Activated CD4-positive, alpha-beta T cell treated with anti-CD3 and anti-CD28 coated beads, Interleukin-2, amount 10 ng/mL, durations not matched to agents 24 days and 14 days (primary cell): ENCODE measurements at regions not wholly inside any gene's neighbourhood (a gene's known extent, or its start where the extent isn't known, plus 50 kb on each side); places are given as distances from the start of the nearest gene placed in this dataset.
"Not testable (repeated sequence)": the region's sequence is repeated elsewhere in the genome, so short reads cannot be mapped to it uniquely, and the experiment has no call there.

ENCODE experiments used
- DNase-seq: peaks from one replicate; pipeline ENCODE4 v3.0.0; 2022
- H3K27ac Mint-ChIP-seq: one replicate; pipeline ENCODE4 v1.8.0; 2022; ENCODE audit warnings: mild to moderate bottlenecking, mixed read lengths
- H3K27me3 Mint-ChIP-seq: one replicate; pipeline ENCODE4 v1.8.0; 2022; ENCODE audit warnings: mixed read lengths
- H3K36me3 Mint-ChIP-seq: one replicate; pipeline ENCODE4 v1.8.0; 2022; ENCODE audit warnings: low read depth, mild to moderate bottlenecking, mixed read lengths
- H3K4me1 Mint-ChIP-seq: one replicate; pipeline ENCODE4 v1.8.0; 2021; ENCODE audit warnings: mixed read lengths
- H3K4me3 Mint-ChIP-seq: one replicate; pipeline ENCODE4 v1.8.0; 2022; ENCODE audit warnings: mild to moderate bottlenecking, moderate library complexity, mixed read lengths
- H3K9me3 Mint-ChIP-seq: one replicate; pipeline ENCODE4 v1.8.0; 2021; ENCODE audit warnings: mixed read lengths
- intact Hi-C: fragments of 100-400 bp; cut with micrococcal nuclease; formaldehyde crosslinking; loops from one replicate; pipeline ENCODE4 v1.15.1; 2023

- no peak for DNase-seq
- Mint-ChIP-seq H3K27ac (no peak overlapping the region), H3K9me3 (peaks cover 3% of the 10 kb centered on the region), H3K4me1 (no peaks in the 10 kb centered on the region), H3K4me3 (no peak overlapping the region), H3K27me3 (no peaks in the 10 kb centered on the region), H3K36me3 (no peaks in the 10 kb centered on the region)
- intact Hi-C loops, result no loop called here
Observed at GRCh38 chr12:18825138-18825537, 87.2 kb downstream of the CAPZA3 start.

GRCh38 chr12:18827913-18828312 is 90.0 kb downstream of the CAPZA3 start:
- Mint-ChIP-seq H3K27ac (no peak overlapping the region), H3K4me1 (no peaks in the 10 kb centered on the region), H3K9me3 (peaks cover 6% of the 10 kb centered on the region), H3K4me3 (no peak overlapping the region), H3K27me3 (no peaks in the 10 kb centered on the region), H3K36me3 (no peaks in the 10 kb centered on the region)
- intact Hi-C loops, result no loop called here
- DNase-seq, result no peak

DNA sequence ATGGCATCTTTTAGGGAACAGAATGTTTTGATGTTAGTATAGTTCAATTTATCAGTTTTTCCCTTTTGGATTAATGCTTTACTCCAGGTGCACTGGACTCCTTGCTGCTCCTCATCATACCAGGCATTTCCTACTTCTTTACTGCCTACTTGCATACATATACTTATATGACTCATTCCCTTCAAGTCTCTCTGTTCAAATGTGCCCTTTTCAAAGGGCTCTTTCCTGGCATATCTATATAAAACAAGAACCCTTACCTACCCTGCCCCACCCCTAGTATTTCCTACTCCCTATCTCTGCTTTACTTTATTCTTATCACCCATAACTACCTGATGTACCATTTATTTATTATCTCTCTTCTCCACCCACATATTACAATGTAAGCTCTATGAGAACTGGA is 90.6 kb downstream of the CAPZA3 start:
- no peak overlapping the region for H3K27ac Mint-ChIP-seq
- H3K4me1 Mint-ChIP-seq, result no peaks in the 10 kb centered on the region
- intact Hi-C loops, result no loop called here
- DNase-seq, result no peak
- H3K27me3 Mint-ChIP-seq, result no peaks in the 10 kb centered on the region
- peaks cover 6% of the 10 kb centered on the region for H3K9me3 Mint-ChIP-seq
- H3K4me3 Mint-ChIP-seq, result no peak overlapping the region
- H3K36me3 Mint-ChIP-seq, result no peaks in the 10 kb centered on the region

- Mint-ChIP-seq H3K27ac (no peak overlapping the region), H3K36me3 (no peaks in the 10 kb centered on the region), H3K4me3 (no peak overlapping the region), H3K4me1 (no peaks in the 10 kb centered on the region), H3K9me3 (peaks cover 6% of the 10 kb centered on the region), H3K27me3 (no peaks in the 10 kb centered on the region)
- intact Hi-C loops, result no loop called here
- DNase-seq, result no peak
Observed at GRCh38 chr12:18828987-18829386, 91.1 kb downstream of the CAPZA3 start.

GRCh38 chr12:18832932-18833331 is 95.0 kb downstream of the CAPZA3 start:
- H3K9me3 Mint-ChIP-seq, H3K27ac Mint-ChIP-seq, intact Hi-C loops, DNase-seq, H3K36me3 Mint-ChIP-seq, H3K4me3 Mint-ChIP-seq, H3K27me3 Mint-ChIP-seq, H3K4me1 Mint-ChIP-seq: not testable (repeated sequence)

DNA sequence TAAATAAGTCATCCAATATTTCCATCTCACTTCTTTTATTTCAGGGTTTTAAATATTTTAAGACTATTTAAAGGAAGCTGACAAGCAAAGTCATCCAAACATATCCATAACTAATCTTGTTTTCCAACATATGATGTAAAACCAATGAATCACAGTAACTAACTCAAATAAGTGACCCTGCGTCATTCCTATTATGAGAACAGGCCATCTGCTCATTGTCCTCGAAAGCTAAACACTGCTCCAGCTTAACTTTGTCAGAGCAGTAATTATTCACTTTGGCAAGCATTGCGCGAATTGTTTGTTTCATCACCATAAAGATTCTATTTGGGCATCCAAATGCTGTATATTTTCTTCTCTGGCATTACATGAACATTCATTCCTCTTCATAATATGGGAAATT is 99.1 kb downstream of the CAPZA3 start:
- Mint-ChIP-seq H3K36me3 (no peaks in the 10 kb centered on the region), H3K27me3 (no peaks in the 10 kb centered on the region)

GRCh38 chr12:18837505-18837904 is 99.6 kb downstream of the CAPZA3 start:
- no peaks in the 10 kb centered on the region for H3K27me3 Mint-ChIP-seq
- H3K4me3 Mint-ChIP-seq, result no peak overlapping the region
- H3K9me3 Mint-ChIP-seq, result peaks cover 3% of the 10 kb centered on the region
- H3K27ac Mint-ChIP-seq, result no peak overlapping the region
- no peaks in the 10 kb centered on the region for H3K4me1 Mint-ChIP-seq
- DNase-seq, result no peak
- intact Hi-C loops, result no loop called here
- no peaks in the 10 kb centered on the region for H3K36me3 Mint-ChIP-seq

More for the DNA sequence above, 99.1 kb downstream of the CAPZA3 start:
- H3K4me3 Mint-ChIP-seq, result no peak overlapping the region
- no peak overlapping the region for H3K27ac Mint-ChIP-seq
- H3K9me3 Mint-ChIP-seq, result peaks cover 3% of the 10 kb centered on the region
- H3K4me1 Mint-ChIP-seq, result no peaks in the 10 kb centered on the region
- intact Hi-C loops, result no loop called here
- DNase-seq, result no peak

DNA sequence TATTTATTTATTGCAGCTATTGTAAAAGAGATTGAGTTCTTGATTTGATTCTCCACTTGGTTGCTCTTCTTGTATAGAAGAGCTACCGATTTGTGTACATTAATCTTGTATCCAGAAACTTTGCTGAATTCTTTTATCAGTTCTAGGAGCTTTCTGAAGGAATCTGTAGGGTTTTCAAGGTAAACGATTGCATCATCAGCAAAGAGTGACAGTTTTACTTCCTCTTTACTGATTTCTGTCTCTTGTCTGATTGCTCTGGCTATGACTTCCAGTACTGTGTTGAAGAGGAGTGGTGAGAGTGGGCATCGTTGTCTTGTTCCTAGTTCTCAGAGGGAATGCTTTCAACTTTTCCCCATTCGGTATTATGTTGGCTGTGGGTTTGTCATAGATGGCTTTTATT is 103.1 kb downstream of the CAPZA3 start:
- H3K4me3 Mint-ChIP-seq, H3K9me3 Mint-ChIP-seq, intact Hi-C loops, H3K36me3 Mint-ChIP-seq, H3K27ac Mint-ChIP-seq, H3K27me3 Mint-ChIP-seq, DNase-seq, H3K4me1 Mint-ChIP-seq: not testable (repeated sequence)

- Mint-ChIP-seq H3K4me3 (no peak overlapping the region), H3K9me3 (no peaks in the 10 kb centered on the region), H3K27me3 (no peaks in the 10 kb centered on the region), H3K36me3 (no peaks in the 10 kb centered on the region), H3K27ac (no peak overlapping the region), H3K4me1 (no peaks in the 10 kb centered on the region)
- no peak for DNase-seq
- intact Hi-C loops, result no loop called here
Observed at GRCh38 chr12:18849080-18849479, 111.2 kb downstream of the CAPZA3 start.

- Mint-ChIP-seq H3K4me3 (no peak overlapping the region), H3K4me1 (no peaks in the 10 kb centered on the region), H3K9me3 (no peaks in the 10 kb centered on the region), H3K27me3 (no peaks in the 10 kb centered on the region), H3K36me3 (no peaks in the 10 kb centered on the region), H3K27ac (no peak overlapping the region)
- no peak for DNase-seq
- intact Hi-C loops, result no loop called here
Observed at GRCh38 chr12:18849761-18850160, 111.8 kb downstream of the CAPZA3 start.

DNA sequence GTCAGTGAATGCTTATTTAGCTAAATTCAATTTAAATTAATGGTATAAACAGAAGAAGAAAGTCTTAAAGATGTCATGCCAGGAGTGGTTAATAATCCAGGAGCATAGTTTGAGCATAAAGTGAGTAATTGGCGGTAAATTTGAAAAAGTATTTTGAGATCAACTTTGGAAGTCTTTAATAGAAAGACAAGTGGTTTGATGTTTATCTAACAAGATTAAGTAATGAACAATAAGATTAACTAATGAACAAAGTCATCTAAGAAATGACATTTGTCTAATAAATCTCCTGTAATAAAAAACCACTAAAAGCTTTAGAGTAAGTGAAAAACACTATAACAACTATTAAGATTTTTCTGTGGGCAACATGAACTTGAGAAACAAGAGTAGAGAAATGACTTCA is 112.8 kb downstream of the CAPZA3 start:
- intact Hi-C loops, result no loop called here
- H3K9me3 Mint-ChIP-seq, result no peaks in the 10 kb centered on the region

GRCh38 chr12:18851271-18851670 is 113.4 kb downstream of the CAPZA3 start:
- H3K27me3 Mint-ChIP-seq, result no peaks in the 10 kb centered on the region
- intact Hi-C loops, result no loop called here
- no peaks in the 10 kb centered on the region for H3K36me3 Mint-ChIP-seq

More for the DNA sequence above, 112.8 kb downstream of the CAPZA3 start:
- H3K4me1 Mint-ChIP-seq, result no peaks in the 10 kb centered on the region
- no peak overlapping the region for H3K4me3 Mint-ChIP-seq
- H3K27ac Mint-ChIP-seq, result no peak overlapping the region
- no peaks in the 10 kb centered on the region for H3K27me3 Mint-ChIP-seq
- H3K36me3 Mint-ChIP-seq, result no peaks in the 10 kb centered on the region
- DNase-seq, result no peak

DNA sequence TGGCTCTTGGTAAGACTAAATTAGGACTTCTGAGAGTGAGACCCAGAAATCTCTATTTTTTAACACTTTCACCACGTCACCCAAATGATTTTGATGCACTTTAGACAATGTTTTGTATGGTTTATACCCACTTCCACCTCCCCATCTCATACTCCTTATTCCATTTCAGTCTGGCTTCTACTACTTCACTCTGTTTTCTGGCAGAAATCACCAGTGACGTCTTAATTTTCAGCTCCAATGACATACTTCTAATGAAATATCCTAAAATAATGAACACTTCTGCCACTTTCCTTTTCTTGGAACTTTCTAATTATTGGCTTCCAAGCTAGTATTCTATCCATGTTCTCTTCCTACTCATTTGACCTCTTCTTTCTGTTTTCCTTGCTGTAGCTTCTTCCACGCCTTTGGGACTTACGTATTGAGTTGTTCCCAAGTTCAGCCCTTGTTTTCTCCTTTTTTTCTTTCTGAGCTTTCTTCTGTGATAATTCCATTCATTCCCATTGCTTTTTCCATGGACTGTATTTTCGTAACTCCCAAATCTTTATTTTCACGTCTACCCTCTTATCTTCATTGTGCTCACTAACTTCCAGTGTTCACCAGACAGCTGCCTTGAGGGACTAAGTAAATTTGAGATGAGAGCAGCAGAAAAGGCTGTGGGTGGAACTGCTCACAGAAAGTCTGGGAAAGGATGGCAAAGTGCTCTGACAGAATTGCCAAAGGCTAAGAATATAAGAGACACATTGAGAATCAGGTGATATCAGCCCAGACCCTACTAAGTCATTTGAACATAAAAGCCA is 115.8 kb downstream of the CAPZA3 start:
- Mint-ChIP-seq H3K4me3 (no peak overlapping the region), H3K27ac (no peak overlapping the region), H3K9me3 (no peaks in the 10 kb centered on the region), H3K4me1 (no peaks in the 10 kb centered on the region), H3K27me3 (no peaks in the 10 kb centered on the region), H3K36me3 (no peaks in the 10 kb centered on the region)
- intact Hi-C loops, result no loop called here
- no peak for DNase-seq

More at GRCh38 chr12:18851271-18851670, 113.4 kb downstream of the CAPZA3 start:
- H3K9me3 Mint-ChIP-seq, result no peaks in the 10 kb centered on the region
- no peak overlapping the region for H3K27ac Mint-ChIP-seq
- H3K4me3 Mint-ChIP-seq, result no peak overlapping the region
- DNase-seq, result no peak
- H3K4me1 Mint-ChIP-seq, result no peaks in the 10 kb centered on the region

DNA sequence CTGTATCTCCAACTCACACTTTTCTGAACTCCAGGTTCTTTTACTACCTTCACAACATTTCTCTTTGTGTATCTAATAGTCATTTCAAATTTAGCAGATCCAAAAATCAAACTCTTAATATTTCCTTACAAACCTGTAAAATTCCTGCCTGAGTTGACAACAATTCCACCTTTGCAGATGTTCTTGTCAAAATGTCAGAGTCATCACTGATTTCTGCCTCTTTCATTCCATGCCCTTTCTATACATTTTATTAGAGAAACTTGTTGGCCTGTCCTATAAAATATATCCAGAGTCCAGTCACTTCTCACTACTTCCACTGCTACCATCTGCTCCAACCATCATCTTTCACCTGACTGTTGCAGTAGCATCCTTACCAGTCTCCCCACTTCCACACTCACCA is 119.7 kb downstream of the CAPZA3 start:
- no peaks in the 10 kb centered on the region for H3K27me3 Mint-ChIP-seq
- H3K4me3 Mint-ChIP-seq, result no peak overlapping the region
- DNase-seq, result no peak
- intact Hi-C loops, result no loop called here
- H3K4me1 Mint-ChIP-seq, result no peaks in the 10 kb centered on the region
- no peak overlapping the region for H3K27ac Mint-ChIP-seq
- no peaks in the 10 kb centered on the region for H3K36me3 Mint-ChIP-seq
- no peaks in the 10 kb centered on the region for H3K9me3 Mint-ChIP-seq

DNA sequence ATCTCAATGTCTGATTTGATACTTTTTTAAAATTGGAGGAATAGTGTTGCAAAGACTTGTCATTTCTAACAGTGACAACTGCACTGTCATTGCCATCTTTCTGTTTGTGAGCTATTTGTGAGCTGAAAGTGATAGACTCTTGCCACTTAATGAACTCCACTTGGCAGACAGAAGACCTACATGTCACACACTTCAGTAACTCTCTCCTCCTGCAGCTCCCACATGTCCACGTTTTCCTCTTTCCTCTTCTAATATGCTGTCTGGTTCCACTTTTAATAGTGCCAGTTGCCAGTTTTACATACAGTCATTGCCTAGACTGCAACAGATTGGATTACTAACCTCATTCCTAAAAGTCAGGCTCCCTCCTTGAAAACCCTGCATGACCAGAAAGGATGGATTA is 121.5 kb downstream of the CAPZA3 start:
- no peaks in the 10 kb centered on the region for H3K36me3 Mint-ChIP-seq
- H3K4me1 Mint-ChIP-seq, result no peaks in the 10 kb centered on the region
- no peak overlapping the region for H3K27ac Mint-ChIP-seq
- no peaks in the 10 kb centered on the region for H3K27me3 Mint-ChIP-seq
- H3K9me3 Mint-ChIP-seq, result no peaks in the 10 kb centered on the region
- H3K4me3 Mint-ChIP-seq, result no peak overlapping the region
- no peak for DNase-seq
- intact Hi-C loops, result no loop called here
